SK-N-SH (cell line): ENCODE measurements at regions not wholly inside any gene's neighbourhood (a gene's known extent, or its start where the extent isn't known, plus 50 kb on each side); places are given as distances from the start of the nearest gene placed in this dataset.

Experiments used
- CTCF ChIA-PET: fragments of 300-600, 350-600 bp; formaldehyde crosslinking; extraction: SDS; loops from one replicate; lab custom pipeline; 2021; lab: Yijun Ruan, JAX
- POLR2A ChIA-PET: fragments of 350-600 bp; sonication (Branson Sonifier 250); formaldehyde crosslinking; extraction: SDS; loops from one replicate; lab custom pipeline; 2020; ENCODE audit warnings: antibody characterized with exemption, inconsistent platforms; lab: Yijun Ruan, JAX
- DNase-seq: peaks from one replicate; pipeline ENCODE4 v3.0.0; 2012
- H2AFZ ChIP-seq: fragments of 200-600 bp; sonication (generic); 2 replicates; pipeline ENCODE4 v1.8.1; 2016; ENCODE audit warnings: antibody characterized with exemption, mild to moderate bottlenecking, low read depth
- H3F3A ChIP-seq: fragments of 200-600 bp; sonication (generic); replicated peaks from 2 replicates; pipeline ENCODE3; 2016; ENCODE audit warnings: antibody characterized with exemption, mild to moderate bottlenecking; ENCODE audit not compliant: insufficient read depth
- H3K27ac ChIP-seq, 2 experiments: fragments of 200-500 bp in 1 of 2; fragments of 200-600 bp in 1 of 2; sonication (Bioruptor generic) in 1 of 2; sonication (generic), shearing (Covaris generic) in 1 of 2; 2 replicates each; pipeline versions ENCODE4 v1.5.1 to v1.6.1; 2014 to 2016; ENCODE audit warnings: low read depth in 2 of 2, inconsistent platforms in 1 of 2, low read length in 1 of 2, mild to moderate bottlenecking in 1 of 2, mixed read lengths in 1 of 2
- H3K27me3 ChIP-seq: fragments of 200-600 bp; sonication (generic), shearing (Covaris generic); 2 replicates; pipeline ENCODE4 v1.6.1; 2016; ENCODE audit warnings: mixed run types; ENCODE audit not compliant: insufficient read depth
- H3K36me3 ChIP-seq, 2 experiments: fragments of 200-500 bp in 1 of 2; fragments of 200-600 bp in 1 of 2; sonication (Bioruptor generic) in 1 of 2; sonication (generic) in 1 of 2; replicated peaks in 1 of 2; 2 replicates each; pipeline versions ENCODE3 to v1.5.1; 2014 to 2016; ENCODE audit warnings: low read length in 1 of 2, mild to moderate bottlenecking in 1 of 2; ENCODE audit not compliant: insufficient read depth in 2 of 2, control insufficient read depth in 1 of 2
- H3K4me1 ChIP-seq, 2 experiments: fragments of 200-500 bp in 1 of 2; fragments of 200-600 bp in 1 of 2; sonication (Bioruptor generic) in 1 of 2; sonication (generic), shearing (Covaris generic) in 1 of 2; 2 replicates each; pipeline versions ENCODE4 v1.5.1 to v1.6.1; 2014 to 2016; ENCODE audit warnings: low read depth in 1 of 2, low read length in 1 of 2, mixed run types in 1 of 2; ENCODE audit not compliant: insufficient read depth in 2 of 2, control insufficient read depth in 1 of 2
- H3K4me2 ChIP-seq: fragments of 200-600 bp; sonication (generic), shearing (Covaris generic); 2 replicates; pipeline ENCODE4 v1.6.1; 2017; ENCODE audit warnings: mixed run types
- H3K4me3 ChIP-seq, 2 experiments: fragments of 200-500 bp in 1 of 2; fragments of 200-600 bp in 1 of 2; sonication (Bioruptor generic) in 1 of 2; sonication (generic), shearing (Covaris generic) in 1 of 2; 2 replicates each; pipeline versions ENCODE4 v1.5.1 to v1.8.1; 2014 to 2016; ENCODE audit warnings: low read depth in 2 of 2, inconsistent platforms in 1 of 2, low read length in 1 of 2, mild to moderate bottlenecking in 1 of 2, mixed read lengths in 1 of 2, moderate library complexity in 1 of 2
- H3K79me2 ChIP-seq: fragments of 200-600 bp; sonication (generic); 2 replicates; pipeline ENCODE4 v1.8.1; 2017; ENCODE audit warnings: mild to moderate bottlenecking; ENCODE audit not compliant: insufficient read depth
- H3K9ac ChIP-seq: fragments of 200-600 bp; sonication (generic); 2 replicates; pipeline ENCODE4 v1.6.1; 2017; ENCODE audit warnings: mixed run types
- H3K9me2 ChIP-seq: fragments of 200-600 bp; sonication (generic); 2 replicates; pipeline ENCODE4 v1.6.1; 2017; ENCODE audit warnings: mixed run types
- H3K9me3 ChIP-seq: fragments of 200-600 bp; sonication (generic); 2 replicates; pipeline ENCODE4 v1.6.1; 2017; ENCODE audit warnings: mixed run types, mild to moderate bottlenecking, moderate library complexity
- H4K20me1 ChIP-seq: fragments of 200-600 bp; sonication (generic); 2 replicates; pipeline ENCODE4 v1.6.1; 2017; ENCODE audit warnings: mild to moderate bottlenecking, mixed run types; ENCODE audit not compliant: insufficient read depth
- ELF1 ChIP-seq: IDR thresholded peaks from 2 replicates; pipeline ENCODE4 v1.4.0; 2012
- IRF3 ChIP-seq: fragments of 150-350 bp; IDR thresholded peaks from 2 replicates; pipeline ENCODE4 v1.6.1; 2016; ENCODE audit warnings: mild to moderate bottlenecking, low read depth, low read length
- MEF2A ChIP-seq: IDR thresholded peaks from 2 replicates; pipeline ENCODE4 v1.4.0; 2012; ENCODE audit warnings: low read depth, borderline replicate concordance
- MXI1 ChIP-seq: IDR thresholded peaks from 2 replicates; pipeline ENCODE4 v1.6.1; 2012; ENCODE audit warnings: mild to moderate bottlenecking, low read depth, low read length, improper control_type of control experiment
- PBX3 ChIP-seq: IDR thresholded peaks from 2 replicates; pipeline ENCODE4; 2012
- POLR2AphosphoS5 ChIP-seq: IDR thresholded peaks from 2 replicates; pipeline ENCODE4 v1.6.1; 2012; ENCODE audit warnings: low read depth, low read length
- RCOR1 ChIP-seq: fragments of 150-350 bp; IDR thresholded peaks from 2 replicates; pipeline ENCODE4 v1.6.1; 2017; ENCODE audit warnings: antibody characterized with exemption, low read length
- REST ChIP-seq: IDR thresholded peaks from 2 replicates; pipeline ENCODE4 v1.6.1; 2012; ENCODE audit warnings: mild to moderate bottlenecking, low read depth, low read length, moderate library complexity
- SIN3A ChIP-seq: IDR thresholded peaks from 2 replicates; pipeline ENCODE4 v1.6.1; 2012; ENCODE audit warnings: low read depth, mild to moderate bottlenecking, low read length, moderate library complexity, borderline replicate concordance
- SMC3 ChIP-seq: IDR thresholded peaks from 2 replicates; pipeline ENCODE4 v1.6.1; 2012; ENCODE audit warnings: low read depth, low read length, improper control_type of control experiment
- TAF1 ChIP-seq: IDR thresholded peaks from 2 replicates; pipeline ENCODE4 v1.6.1; 2012; ENCODE audit warnings: low read depth, mild to moderate bottlenecking, low read length, moderate library complexity, borderline replicate concordance
- TCF12 ChIP-seq: IDR thresholded peaks from 2 replicates; pipeline ENCODE4 v1.4.0; 2012
- ZBTB33 ChIP-seq: IDR thresholded peaks from 2 replicates; pipeline ENCODE4 v1.4.0; 2012; ENCODE audit warnings: low read depth, borderline replicate concordance
- WGBS: methylation state at CpG from one replicate; pipeline ENCODE4 v1.1.6; 2017; ENCODE audit warnings: low lambda C conversion rate; 5-methylcytosine and 5-hydroxymethylcytosine counted together

GRCh38 chr5:84985148-84985547, 600.5 kb upstream of the EDIL3 start:
- WGBS: 4% methylated on average over 3 of the region's 3 CpGs
- Histone ChIP-seq H3K9me3 (no peaks in the 10 kb centered on the region), H3K9me2 (no peaks in the 10 kb centered on the region; the same call in 1 of the 2 replicates), H3K36me3 (no peaks in the 10 kb centered on the region), H3K4me3 (no peak overlapping the region)
- TF ChIP-seq POLR2AphosphoS5: no peak
- no peak for TF ChIP-seq ZBTB33
- TF ChIP-seq ELF1: no peak
- TF ChIP-seq MXI1: no peak
- TF ChIP-seq SMC3: no peak
- TF ChIP-seq IRF3: no peak
- TF ChIP-seq RCOR1: no peak
- no peak for TF ChIP-seq MEF2A
- TF ChIP-seq SIN3A: no peak
- no peak for TF ChIP-seq PBX3
- no peak for TF ChIP-seq REST
- no peak for TF ChIP-seq TAF1
- TF ChIP-seq TCF12: no peak
- TF ChIP-seq, all 33 proteins: peak for 0
- Histone ChIP-seq H3K9ac (no peak overlapping the region), H3K27ac (no peak overlapping the region), H3K27me3 (no peaks in the 10 kb centered on the region; the same call in 1 of the 2 replicates), H3K4me2 (no peak overlapping the region), H4K20me1 (no peaks in the 10 kb centered on the region), H2AFZ (no peak overlapping the region), H3K4me1 (no peaks in the 10 kb centered on the region), H3F3A (no peaks in the 10 kb centered on the region), H3K79me2 (no peaks in the 10 kb centered on the region)
- DNase-seq: no peak
- ChIA-PET CTCF (interaction anchor here (1.0 kb wide), 1 partner anchor 64 kb away, joined by 3 read pairs; no protein-coding TSS in a partner anchor), POLR2A (no interaction called here)
